ENCODE measurements at regions not wholly inside any gene's neighbourhood (a gene's known extent, or its start where the extent isn't known, plus 50 kb on each side); places are given as distances from the start of the nearest gene placed in this dataset.

DNA sequence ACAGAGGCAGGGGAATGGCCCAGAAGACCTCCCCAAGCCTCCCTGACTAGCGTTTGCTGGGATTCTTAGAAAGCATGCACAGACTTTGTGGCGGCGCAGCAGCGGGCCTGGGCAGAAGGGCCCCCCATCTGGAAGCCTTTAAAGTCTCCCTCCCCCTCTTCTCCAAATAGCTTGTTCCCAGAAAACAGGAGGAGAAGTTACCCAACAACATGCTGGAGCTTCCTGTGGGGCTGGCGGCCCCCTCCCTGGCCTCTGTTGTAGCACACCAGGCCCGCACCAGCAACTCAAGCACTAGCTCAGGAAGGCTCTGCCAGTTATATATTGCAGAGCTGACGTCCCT lies 334.8 kb downstream of the DYSF start:
- ATAC-seq (no peak), DNase-seq (no peak)
- H3K9me3 ChIP-seq, result no peaks in the 10 kb centered on the region
- no peaks in the 10 kb centered on the region for H3K27me3 ChIP-seq
- 75 to 88% methylated on average over 7 of the region's 7 CpGs for WGBS, 2 donors
- H3K4me1 ChIP-seq, result no peaks in the 10 kb centered on the region
- H3K36me3 ChIP-seq (replicated peaks in 1 of 2; ENCODE audit: insufficient read depth in 1 of 2, low read depth in 2 of 2), result no peaks in the 10 kb centered on the region
- TF ChIP-seq CTCF (IDR thresholded peaks at IDR 0.05) (no peak), POLR2A (IDR thresholded peaks at IDR 0.05) (no peak)
- H3K4me3 ChIP-seq, result no peak overlapping the region
- no peak overlapping the region for H3K27ac ChIP-seq
- intact Hi-C loops (cut with DNase I), result no loop called here

DNA sequence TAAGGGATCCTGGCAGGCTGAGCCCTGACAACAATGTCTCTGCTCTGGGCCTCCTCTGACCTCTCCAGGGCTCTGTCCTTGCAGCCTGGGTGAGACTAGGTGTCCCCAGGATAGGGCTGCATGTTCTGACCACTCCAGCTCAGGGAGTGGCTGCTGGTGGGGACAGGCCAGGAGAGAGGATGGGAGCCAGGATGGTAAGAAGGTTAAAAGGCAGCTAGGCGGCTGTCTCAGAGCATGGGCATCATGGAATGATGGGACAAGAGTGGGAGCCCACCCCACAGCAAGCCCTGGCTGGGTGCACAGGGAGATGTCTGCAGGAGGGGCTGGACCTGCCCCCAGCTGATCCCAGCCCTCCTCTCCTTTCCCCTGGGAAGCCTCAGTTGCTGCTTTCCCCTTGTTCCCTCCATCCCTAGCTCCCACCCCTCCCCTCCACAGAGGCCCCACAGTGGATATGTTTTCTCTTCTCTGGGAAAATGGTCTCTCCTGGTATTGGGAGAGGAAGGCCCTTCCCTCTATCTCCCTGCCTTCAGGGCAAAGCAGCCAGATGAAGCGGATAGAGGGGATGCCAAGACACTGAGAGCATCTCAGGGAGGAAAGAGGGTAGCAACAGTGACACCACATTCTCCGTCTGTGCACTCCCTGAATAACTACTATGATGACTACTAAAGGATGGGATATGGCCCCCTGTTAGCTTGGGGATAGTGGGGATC lies 334.3 kb downstream of the DYSF start:
- no peak for TF ChIP-seq POLR2A (IDR thresholded peaks at IDR 0.05)
- TF ChIP-seq CTCF (IDR thresholded peaks at IDR 0.05), result no peak
- DNase-seq (no peak), ATAC-seq (no peak)
- Histone ChIP-seq H3K4me3 (no peak overlapping the region), H3K36me3 (replicated peaks in 1 of 2; ENCODE audit: insufficient read depth in 1 of 2, low read depth in 2 of 2) (no peaks in the 10 kb centered on the region), H3K4me1 (no peaks in the 10 kb centered on the region), H3K27me3 (no peaks in the 10 kb centered on the region), H3K27ac (no peak overlapping the region), H3K9me3 (no peaks in the 10 kb centered on the region)
- intact Hi-C loops (cut with DNase I), result no loop called here
- WGBS, 2 donors, result 85 to 90% methylated on average over 3 of the region's 3 CpGs

GRCh38 chr2:71787108-71787415 lies 333.7 kb downstream of the DYSF start:
- no peak overlapping the region for H3K27ac ChIP-seq
- no peaks in the 10 kb centered on the region for H3K36me3 ChIP-seq (replicated peaks in 1 of 2; ENCODE audit: insufficient read depth in 1 of 2, low read depth in 2 of 2)
- no peaks in the 10 kb centered on the region for H3K9me3 ChIP-seq
- no peaks in the 10 kb centered on the region for H3K4me1 ChIP-seq
- intact Hi-C loops (cut with DNase I), result no loop called here
- WGBS, 2 donors, result 93% methylated on average over 3 of the region's 4 CpGs
- ATAC-seq, result no peak
- DNase-seq, result no peak
- no peak for TF ChIP-seq POLR2A (IDR thresholded peaks at IDR 0.05)
- no peak for TF ChIP-seq CTCF (IDR thresholded peaks at IDR 0.05)
- H3K27me3 ChIP-seq, result no peaks in the 10 kb centered on the region
- H3K4me3 ChIP-seq, result no peak overlapping the region

- Histone ChIP-seq H3K4me3 (no peak overlapping the region), H3K4me1 (no peaks in the 10 kb centered on the region), H3K27me3 (no peaks in the 10 kb centered on the region), H3K9me3 (no peaks in the 10 kb centered on the region), H3K27ac (no peak overlapping the region), H3K36me3 (replicated peaks in 1 of 2; ENCODE audit: insufficient read depth in 1 of 2, low read depth in 2 of 2) (no peaks in the 10 kb centered on the region)
- DNase-seq, result no peak
- intact Hi-C loops (cut with DNase I), result no loop called here
- TF ChIP-seq POLR2A (IDR thresholded peaks at IDR 0.05) (no peak), CTCF (IDR thresholded peaks at IDR 0.05) (no peak)
- 75 to 76% methylated on average over 8 to 17 of the region's 17 CpGs for WGBS, 2 donors
- ATAC-seq, result no peak
Measured at GRCh38 chr2:71786291-71787107, 333.1 kb downstream of the DYSF start.
